HepG2 (cell line): ENCODE measurements at regions not wholly inside any gene's neighbourhood (a gene's known extent, or its start where the extent isn't known, plus 50 kb on each side); places are given as distances from the start of the nearest gene placed in this dataset.
A peak's percentile ranks its signal among the peaks of the same experiment; 100 is the strongest.

Experiments
- ATF7-NPFF ChIP-seq: sonication (generic); formaldehyde crosslinking; IDR thresholded peaks from 2 replicates; pipeline ENCODE4 v1.8.1; 2023; ENCODE audit warnings: mild to moderate bottlenecking, low read depth, missing genetic modification reagents, moderate library complexity
- DPF2 ChIP-seq: sonication (generic); formaldehyde crosslinking; IDR thresholded peaks from 2 replicates; pipeline ENCODE4 v1.4.0; 2020; ENCODE audit warnings: mild to moderate bottlenecking, low read depth, missing genetic modification reagents, borderline replicate concordance
- GLI4 ChIP-seq: sonication (generic); formaldehyde crosslinking; IDR thresholded peaks from 2 replicates; pipeline ENCODE4 v1.5.1; 2020; ENCODE audit warnings: missing genetic modification reagents, mild to moderate bottlenecking, moderate library complexity, borderline replicate concordance
- KLF15 ChIP-seq: sonication (generic); formaldehyde crosslinking; IDR thresholded peaks from 2 replicates; pipeline ENCODE4 v1.8.1; 2023; ENCODE audit warnings: borderline replicate concordance, mild to moderate bottlenecking, inconsistent platforms, missing genetic modification reagents, mixed read lengths
- MEIS1 ChIP-seq: sonication (generic); formaldehyde crosslinking; IDR thresholded peaks from 2 replicates; pipeline ENCODE4 v1.9.0; 2021; ENCODE audit warnings: mild to moderate bottlenecking, missing genetic modification reagents, moderate library complexity, borderline replicate concordance
- NBN ChIP-seq: fragments of 450-650 bp; conservative IDR thresholded peaks from 2 replicates; pipeline ENCODE4 v1.6.1; 2017
- ZKSCAN8 ChIP-seq: IDR thresholded peaks from 2 replicates; pipeline ENCODE4 v1.6.1; 2016; ENCODE audit warnings: borderline replicate concordance, missing genetic modification reagents, missing compliant biosample characterization
- ZNF17 ChIP-seq: sonication (generic); formaldehyde crosslinking; IDR thresholded peaks from 2 replicates; pipeline ENCODE4 v1.5.0; 2020; ENCODE audit warnings: mild to moderate bottlenecking, missing genetic modification reagents
- ZNF607 ChIP-seq: sonication (generic); formaldehyde crosslinking; IDR thresholded peaks from 2 replicates; pipeline ENCODE4 v1.5.1; 2020; ENCODE audit warnings: missing genetic modification reagents, mild to moderate bottlenecking, borderline replicate concordance
- ZNF644 ChIP-seq: IDR thresholded peaks from 2 replicates; pipeline ENCODE4 v1.6.1; 2016; ENCODE audit warnings: low read depth
- ZNF724P ChIP-seq: sonication (generic); formaldehyde crosslinking; IDR thresholded peaks from 2 replicates; pipeline ENCODE4 v1.8.0; 2022; ENCODE audit warnings: missing genetic modification reagents, borderline replicate concordance
- ZNF746 ChIP-seq: sonication (generic); formaldehyde crosslinking; IDR thresholded peaks from 2 replicates; pipeline ENCODE4 v1.8.0; 2022; ENCODE audit warnings: mild to moderate bottlenecking, missing genetic modification reagents
- ZNF768 ChIP-seq: sonication (generic); formaldehyde crosslinking; IDR thresholded peaks from 2 replicates; pipeline ENCODE4 v1.4.0; 2020; ENCODE audit warnings: missing genetic modification reagents
- TF ChIP-seq, protein P1 (sequence below): sonication (generic); formaldehyde crosslinking; IDR thresholded peaks from 2 replicates; pipeline ENCODE4 v1.5.0; 2020; ENCODE audit warnings: missing genetic modification reagents
- TF ChIP-seq, protein P2 (sequence below): IDR thresholded peaks from 2 replicates; pipeline ENCODE4 v1.6.1; 2016; ENCODE audit warnings: low read depth
- TF ChIP-seq, protein P3 (sequence below): sonication (generic); formaldehyde crosslinking; IDR thresholded peaks from 2 replicates; pipeline ENCODE4 v1.5.1; 2020; ENCODE audit warnings: missing genetic modification reagents, mild to moderate bottlenecking, borderline replicate concordance
- TF ChIP-seq, protein P4 (sequence below): sonication (generic); formaldehyde crosslinking; IDR thresholded peaks from 2 replicates; pipeline ENCODE4 v1.5.1; 2020; ENCODE audit warnings: mild to moderate bottlenecking, missing genetic modification reagents, borderline replicate concordance
- TF ChIP-seq, protein P5 (sequence below): sonication (generic); formaldehyde crosslinking; IDR thresholded peaks from 2 replicates; pipeline ENCODE4 v1.4.0; 2020; ENCODE audit warnings: low read depth, mild to moderate bottlenecking, missing genetic modification reagents

DNA sequence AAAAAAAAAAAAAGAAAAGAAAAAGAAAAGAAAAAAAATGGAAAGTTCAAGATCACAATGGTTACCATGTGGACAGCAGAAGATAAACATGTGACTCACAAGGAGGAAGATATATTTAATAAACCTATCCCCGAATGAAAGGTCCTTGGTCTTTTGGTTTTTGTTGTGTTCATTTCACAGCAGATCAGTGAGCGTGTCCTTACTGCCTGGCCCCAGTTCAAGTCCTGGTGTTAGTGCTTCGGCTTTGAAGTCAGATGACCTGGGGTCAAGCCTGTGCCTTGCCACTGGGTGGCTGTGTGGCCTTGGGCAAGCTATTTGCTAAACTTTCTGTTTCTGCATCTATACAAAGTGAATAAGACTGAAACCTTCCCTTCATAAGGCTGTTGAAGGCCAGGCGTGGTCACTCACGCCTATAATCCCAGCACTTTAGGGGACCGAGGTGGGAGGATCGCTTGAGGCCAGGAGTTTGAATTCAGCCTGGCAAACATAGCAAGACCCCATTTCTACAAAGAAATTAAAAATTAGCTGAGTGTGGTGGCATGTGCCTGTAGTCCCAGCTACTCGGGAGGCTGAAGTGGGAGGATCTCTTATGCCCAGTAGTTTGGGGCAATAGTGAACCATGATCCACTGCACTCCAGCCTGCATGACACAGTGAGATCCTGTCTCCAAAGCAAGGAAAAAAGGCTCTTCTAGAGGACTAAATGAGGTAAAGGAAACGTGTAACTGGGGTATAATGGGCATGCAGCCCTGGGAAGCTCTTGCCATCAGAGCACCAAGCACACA is 94.5 kb upstream of the SPATA31D4 start (continued):
- TF ChIP-seq, protein P1, sequence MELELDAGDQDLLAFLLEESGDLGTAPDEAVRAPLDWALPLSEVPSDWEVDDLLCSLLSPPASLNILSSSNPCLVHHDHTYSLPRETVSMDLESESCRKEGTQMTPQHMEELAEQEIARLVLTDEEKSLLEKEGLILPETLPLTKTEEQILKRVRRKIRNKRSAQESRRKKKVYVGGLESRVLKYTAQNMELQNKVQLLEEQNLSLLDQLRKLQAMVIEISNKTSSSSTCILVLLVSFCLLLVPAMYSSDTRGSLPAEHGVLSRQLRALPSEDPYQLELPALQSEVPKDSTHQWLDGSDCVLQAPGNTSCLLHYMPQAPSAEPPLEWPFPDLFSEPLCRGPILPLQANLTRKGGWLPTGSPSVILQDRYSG = no peak
- TF ChIP-seq GLI4 (CRISPR knock-in tag) (no peak), ZNF746 (CRISPR knock-in tag) (no peak), MEIS1 (CRISPR knock-in tag) (no peak), ATF7-NPFF (CRISPR knock-in tag) (no peak), ZNF768 (CRISPR knock-in tag) (peak; percentile 75), ZNF644 (CRISPR knock-in tag) (peak; percentile 88), DPF2 (CRISPR knock-in tag) (no peak), KLF15 (CRISPR knock-in tag) (no peak), ZNF607 (CRISPR knock-in tag) (no peak), ZNF17 (CRISPR knock-in tag) (no peak), ZNF724P (no peak), NBN (no peak), ZKSCAN8 (CRISPR knock-in tag) (no peak)
- TF ChIP-seq, protein P2, sequence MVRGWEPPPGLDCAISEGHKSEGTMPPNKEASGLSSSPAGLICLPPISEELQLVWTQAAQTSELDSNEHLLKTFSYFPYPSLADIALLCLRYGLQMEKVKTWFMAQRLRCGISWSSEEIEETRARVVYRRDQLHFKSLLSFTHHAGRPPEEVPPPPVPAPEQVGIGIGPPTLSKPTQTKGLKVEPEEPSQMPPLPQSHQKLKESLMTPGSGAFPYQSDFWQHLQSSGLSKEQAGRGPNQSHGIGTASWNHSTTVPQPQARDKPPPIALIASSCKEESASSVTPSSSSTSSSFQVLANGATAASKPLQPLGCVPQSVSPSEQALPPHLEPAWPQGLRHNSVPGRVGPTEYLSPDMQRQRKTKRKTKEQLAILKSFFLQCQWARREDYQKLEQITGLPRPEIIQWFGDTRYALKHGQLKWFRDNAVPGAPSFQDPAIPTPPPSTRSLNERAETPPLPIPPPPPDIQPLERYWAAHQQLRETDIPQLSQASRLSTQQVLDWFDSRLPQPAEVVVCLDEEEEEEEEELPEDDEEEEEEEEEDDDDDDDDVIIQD (CRISPR knock-in tag) = peak; percentile 46; the same call in 1 of the 2 replicates
- TF ChIP-seq, protein P3, sequence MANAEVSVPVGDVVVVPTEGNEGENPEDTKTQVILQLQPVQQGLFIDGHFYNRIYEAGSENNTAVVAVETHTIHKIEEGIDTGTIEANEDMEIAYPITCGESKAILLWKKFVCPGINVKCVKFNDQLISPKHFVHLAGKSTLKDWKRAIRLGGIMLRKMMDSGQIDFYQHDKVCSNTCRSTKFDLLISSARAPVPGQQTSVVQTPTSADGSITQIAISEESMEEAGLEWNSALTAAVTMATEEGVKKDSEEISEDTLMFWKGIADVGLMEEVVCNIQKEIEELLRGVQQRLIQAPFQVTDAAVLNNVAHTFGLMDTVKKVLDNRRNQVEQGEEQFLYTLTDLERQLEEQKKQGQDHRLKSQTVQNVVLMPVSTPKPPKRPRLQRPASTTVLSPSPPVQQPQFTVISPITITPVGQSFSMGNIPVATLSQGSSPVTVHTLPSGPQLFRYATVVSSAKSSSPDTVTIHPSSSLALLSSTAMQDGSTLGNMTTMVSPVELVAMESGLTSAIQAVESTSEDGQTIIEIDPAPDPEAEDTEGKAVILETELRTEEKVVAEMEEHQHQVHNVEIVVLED = no peak
- TF ChIP-seq, protein P4, sequence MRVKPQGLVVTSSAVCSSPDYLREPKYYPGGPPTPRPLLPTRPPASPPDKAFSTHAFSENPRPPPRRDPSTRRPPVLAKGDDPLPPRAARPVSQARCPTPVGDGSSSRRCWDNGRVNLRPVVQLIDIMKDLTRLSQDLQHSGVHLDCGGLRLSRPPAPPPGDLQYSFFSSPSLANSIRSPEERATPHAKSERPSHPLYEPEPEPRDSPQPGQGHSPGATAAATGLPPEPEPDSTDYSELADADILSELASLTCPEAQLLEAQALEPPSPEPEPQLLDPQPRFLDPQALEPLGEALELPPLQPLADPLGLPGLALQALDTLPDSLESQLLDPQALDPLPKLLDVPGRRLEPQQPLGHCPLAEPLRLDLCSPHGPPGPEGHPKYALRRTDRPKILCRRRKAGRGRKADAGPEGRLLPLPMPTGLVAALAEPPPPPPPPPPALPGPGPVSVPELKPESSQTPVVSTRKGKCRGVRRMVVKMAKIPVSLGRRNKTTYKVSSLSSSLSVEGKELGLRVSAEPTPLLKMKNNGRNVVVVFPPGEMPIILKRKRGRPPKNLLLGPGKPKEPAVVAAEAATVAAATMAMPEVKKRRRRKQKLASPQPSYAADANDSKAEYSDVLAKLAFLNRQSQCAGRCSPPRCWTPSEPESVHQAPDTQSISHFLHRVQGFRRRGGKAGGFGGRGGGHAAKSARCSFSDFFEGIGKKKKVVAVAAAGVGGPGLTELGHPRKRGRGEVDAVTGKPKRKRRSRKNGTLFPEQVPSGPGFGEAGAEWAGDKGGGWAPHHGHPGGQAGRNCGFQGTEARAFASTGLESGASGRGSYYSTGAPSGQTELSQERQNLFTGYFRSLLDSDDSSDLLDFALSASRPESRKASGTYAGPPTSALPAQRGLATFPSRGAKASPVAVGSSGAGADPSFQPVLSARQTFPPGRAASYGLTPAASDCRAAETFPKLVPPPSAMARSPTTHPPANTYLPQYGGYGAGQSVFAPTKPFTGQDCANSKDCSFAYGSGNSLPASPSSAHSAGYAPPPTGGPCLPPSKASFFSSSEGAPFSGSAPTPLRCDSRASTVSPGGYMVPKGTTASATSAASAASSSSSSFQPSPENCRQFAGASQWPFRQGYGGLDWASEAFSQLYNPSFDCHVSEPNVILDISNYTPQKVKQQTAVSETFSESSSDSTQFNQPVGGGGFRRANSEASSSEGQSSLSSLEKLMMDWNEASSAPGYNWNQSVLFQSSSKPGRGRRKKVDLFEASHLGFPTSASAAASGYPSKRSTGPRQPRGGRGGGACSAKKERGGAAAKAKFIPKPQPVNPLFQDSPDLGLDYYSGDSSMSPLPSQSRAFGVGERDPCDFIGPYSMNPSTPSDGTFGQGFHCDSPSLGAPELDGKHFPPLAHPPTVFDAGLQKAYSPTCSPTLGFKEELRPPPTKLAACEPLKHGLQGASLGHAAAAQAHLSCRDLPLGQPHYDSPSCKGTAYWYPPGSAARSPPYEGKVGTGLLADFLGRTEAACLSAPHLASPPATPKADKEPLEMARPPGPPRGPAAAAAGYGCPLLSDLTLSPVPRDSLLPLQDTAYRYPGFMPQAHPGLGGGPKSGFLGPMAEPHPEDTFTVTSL = peak; percentile 75; the same call in 1 of the 2 replicates
- TF ChIP-seq, protein P5, sequence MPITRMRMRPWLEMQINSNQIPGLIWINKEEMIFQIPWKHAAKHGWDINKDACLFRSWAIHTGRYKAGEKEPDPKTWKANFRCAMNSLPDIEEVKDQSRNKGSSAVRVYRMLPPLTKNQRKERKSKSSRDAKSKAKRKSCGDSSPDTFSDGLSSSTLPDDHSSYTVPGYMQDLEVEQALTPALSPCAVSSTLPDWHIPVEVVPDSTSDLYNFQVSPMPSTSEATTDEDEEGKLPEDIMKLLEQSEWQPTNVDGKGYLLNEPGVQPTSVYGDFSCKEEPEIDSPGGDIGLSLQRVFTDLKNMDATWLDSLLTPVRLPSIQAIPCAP (CRISPR knock-in tag) = no peak
